GM21717 (cell line): ENCODE measurements at regions not wholly inside any gene's neighbourhood (a gene's known extent, or its start where the extent isn't known, plus 50 kb on each side); places are given as distances from the start of the nearest gene placed in this dataset.
"Not testable (repeated sequence)": the region's sequence is repeated elsewhere in the genome, so short reads cannot be mapped to it uniquely, and the experiment has no call there.

ENCODE experiments used
- ATAC-seq: cut with Tn5 transposase; IDR thresholded peaks from one replicate; pipeline ENCODE4 v1.9.1; 2021; ENCODE audit warnings: mild to moderate bottlenecking, moderate library complexity; ENCODE audit not compliant: unreplicated experiment

GRCh38 chr16:14384745-14385144 is 245.3 kb downstream of the PARN start:
- no peak for ATAC-seq

- ATAC-seq = not testable (repeated sequence)
These were observed 246.2 kb downstream of the PARN start for GRCh38 chr16:14383844-14384243.

DNA sequence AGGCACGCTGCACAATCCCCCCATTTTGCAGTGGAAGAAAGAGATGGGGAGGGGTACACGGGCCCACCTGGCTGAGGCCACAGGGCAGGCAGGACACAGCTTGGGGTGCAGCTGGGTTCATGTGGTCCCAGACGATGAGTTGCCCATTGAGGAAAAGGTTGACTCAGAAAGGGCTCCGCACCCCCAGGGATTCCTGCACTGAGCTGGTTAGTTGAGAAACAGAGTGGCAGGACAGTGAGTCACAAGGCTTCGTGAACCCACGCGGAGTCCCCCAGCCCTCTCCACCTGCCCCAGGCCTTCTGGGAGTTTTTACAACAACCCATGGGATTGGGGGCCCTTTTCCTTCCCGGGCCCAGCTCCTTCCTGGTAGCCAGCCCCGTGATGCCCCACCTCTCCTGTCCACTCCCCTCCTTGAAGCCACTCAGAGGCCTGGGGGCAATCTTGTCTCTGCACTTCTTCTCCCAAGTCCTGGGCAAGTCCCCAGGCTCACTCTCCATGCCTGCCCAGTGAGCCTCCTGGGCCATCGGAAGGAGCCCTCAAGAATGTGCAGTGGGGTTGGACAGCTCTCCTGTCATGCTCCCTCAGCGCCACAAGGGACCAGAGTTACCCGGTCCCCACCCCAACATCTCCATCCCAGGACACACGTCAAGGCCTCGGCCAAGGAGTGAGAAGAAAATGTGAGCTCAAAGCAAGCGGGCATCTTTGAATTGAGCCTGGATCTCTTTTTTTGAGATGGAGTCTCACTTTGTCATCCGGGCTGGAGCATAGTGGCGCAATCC is 251.2 kb downstream of the PARN start:
- ATAC-seq = no peak

- no peak for ATAC-seq
These were observed 251.9 kb downstream of the PARN start for GRCh38 chr16:14378131-14378551.

DNA sequence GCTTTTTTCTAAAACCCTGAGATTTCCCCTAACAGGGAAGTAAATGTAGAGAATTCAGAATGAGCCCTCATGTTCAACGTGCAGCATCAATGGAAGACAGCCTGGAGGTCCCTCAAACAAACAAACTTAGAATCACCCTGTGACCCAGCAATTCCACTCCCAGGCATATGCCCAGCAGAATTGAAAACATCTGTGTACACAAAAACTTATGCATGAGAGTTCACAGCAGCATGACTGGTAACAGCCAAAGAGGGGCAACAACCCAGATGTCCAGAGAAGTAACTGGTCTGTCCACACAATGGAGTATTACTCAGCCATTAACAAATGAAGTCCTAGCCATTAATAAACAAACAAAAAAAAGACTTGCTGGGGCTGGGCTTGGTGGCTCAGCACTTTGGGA is 252.7 kb downstream of the PARN start:
- ATAC-seq = no peak

DNA sequence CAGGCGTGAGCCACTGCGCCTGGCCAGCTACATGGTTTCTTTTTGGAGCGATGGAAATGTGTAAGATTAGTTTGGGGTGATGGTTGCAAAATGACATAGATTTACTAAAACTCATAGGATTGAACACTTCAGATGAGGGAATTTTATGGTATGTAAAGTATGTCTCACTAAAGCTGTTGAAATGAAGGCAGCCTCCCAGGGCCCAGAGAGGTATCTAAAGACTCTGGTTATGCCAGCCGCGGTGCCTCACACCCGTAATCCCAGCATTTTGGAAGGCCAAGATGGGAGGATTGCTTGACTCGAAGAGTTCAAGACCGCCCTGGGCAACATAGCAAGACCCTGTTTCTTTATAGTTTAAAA is 254.9 kb downstream of the PARN start:
- no peak for ATAC-seq

- no peak for ATAC-seq
These were observed 255.5 kb downstream of the PARN start for GRCh38 chr16:14374451-14375131.

DNA sequence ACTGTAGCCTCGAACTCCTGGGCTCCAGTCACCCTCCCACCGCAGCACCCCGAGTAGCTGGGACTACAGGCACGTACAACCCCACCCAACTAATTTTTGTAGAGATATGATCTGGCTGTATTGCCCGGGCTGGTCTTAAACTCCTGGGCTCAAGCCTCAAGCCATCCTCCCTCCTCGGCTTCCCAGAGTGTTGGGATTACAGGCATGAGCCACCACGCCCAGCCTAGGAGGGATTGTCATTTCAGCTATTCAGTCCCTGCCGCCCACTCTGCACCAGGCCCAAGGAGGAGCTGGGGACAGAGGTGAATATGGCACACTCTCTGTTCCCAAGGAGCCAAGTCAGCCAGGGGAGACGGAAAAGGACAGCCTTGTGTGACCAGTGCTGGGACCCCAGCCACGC is 256.2 kb downstream of the PARN start:
- ATAC-seq = no peak

GRCh38 chr16:14373406-14373805 is 256.7 kb downstream of the PARN start:
- no peak for ATAC-seq

- ATAC-seq = no peak
These were observed 257.6 kb downstream of the PARN start for GRCh38 chr16:14372471-14372870.

GRCh38 chr16:14371778-14372431 is 258.2 kb downstream of the PARN start:
- no peak for ATAC-seq

DNA sequence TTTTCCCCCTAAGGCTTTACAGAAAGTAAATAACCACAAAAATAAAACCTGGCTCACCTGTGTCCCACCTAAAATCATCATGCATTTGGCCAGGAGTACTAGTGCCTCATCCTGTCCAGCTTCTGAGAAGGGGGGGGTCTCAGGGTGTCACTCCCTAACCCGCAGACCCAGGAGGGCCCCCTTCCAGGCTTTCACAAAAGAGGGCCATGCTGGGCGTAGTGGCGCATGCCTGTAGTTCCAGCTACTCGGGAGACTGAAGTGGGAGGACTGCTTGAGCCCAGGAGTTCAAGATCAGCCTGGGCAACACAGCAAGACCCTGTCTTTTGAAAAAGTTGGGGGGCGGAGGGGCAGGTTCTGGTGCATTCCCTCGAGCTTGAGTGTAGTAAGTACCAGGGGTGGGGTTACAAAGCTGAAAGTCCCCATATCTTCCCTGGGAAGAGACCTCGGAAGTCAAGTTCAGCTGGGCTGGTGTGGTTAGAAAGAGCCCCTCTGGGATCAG is 259.3 kb downstream of the PARN start:
- no peak for ATAC-seq

GRCh38 chr16:14369734-14370598 is 260.1 kb downstream of the PARN start:
- ATAC-seq = no peak

GRCh38 chr16:14368399-14368798 is 261.7 kb downstream of the PARN start:
- ATAC-seq = no peak

DNA sequence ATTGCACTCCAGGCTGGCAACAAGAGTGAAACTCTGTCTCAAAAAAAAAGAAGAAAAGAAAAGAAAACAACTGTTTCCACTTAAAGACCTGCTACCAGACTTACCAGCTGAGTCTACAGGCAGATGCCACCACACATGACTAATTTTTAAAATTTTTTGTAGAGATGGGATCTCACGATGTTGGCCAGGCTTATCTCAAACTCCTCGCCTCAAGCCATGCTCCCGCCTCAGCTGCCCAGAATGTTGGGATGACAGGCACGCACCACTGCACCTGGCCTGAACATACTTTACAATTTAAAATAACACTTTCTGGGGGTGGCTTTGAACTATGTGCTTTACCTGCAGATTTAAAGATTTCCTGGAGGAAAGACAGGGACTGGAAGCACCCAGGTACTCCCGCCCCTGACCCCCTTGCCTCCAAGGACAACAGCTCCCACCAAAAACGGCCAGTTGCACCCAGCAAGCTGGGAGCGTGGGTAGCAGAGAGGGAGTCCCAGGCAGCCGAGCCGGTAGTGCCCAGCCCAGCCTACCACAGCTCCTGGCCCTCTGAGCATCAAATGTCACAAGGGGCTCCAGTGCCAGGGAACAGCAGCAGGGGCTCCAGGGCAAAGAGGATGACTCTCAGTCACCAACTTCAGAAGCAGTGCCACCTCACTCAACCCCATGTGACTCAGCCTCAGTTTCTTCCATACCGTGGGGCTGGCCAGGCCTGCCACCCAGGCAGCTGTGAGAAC is 262.9 kb downstream of the PARN start:
- no peak for ATAC-seq

DNA sequence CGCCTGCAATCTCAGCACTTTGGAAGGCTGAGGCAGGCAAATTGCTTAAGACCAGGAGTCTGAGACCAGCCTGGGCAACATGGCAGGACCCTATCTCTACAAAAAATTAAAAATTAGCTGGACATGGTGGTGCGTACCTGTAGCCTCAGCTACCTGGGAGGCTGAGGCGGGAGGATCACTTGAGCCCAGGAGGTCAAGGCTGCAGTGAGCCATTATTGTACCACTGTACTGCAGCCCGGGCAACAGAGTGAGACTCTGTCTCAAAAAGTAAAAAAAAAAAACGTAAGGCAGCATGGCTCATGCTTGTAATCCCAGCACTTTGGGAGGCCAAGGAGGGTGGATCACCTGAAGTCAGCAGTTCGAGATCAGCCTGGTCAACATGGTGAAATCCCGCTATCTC is 263.6 kb downstream of the PARN start:
- ATAC-seq = no peak

GRCh38 chr16:14365200-14365851 is 264.7 kb downstream of the PARN start:
- no peak for ATAC-seq

DNA sequence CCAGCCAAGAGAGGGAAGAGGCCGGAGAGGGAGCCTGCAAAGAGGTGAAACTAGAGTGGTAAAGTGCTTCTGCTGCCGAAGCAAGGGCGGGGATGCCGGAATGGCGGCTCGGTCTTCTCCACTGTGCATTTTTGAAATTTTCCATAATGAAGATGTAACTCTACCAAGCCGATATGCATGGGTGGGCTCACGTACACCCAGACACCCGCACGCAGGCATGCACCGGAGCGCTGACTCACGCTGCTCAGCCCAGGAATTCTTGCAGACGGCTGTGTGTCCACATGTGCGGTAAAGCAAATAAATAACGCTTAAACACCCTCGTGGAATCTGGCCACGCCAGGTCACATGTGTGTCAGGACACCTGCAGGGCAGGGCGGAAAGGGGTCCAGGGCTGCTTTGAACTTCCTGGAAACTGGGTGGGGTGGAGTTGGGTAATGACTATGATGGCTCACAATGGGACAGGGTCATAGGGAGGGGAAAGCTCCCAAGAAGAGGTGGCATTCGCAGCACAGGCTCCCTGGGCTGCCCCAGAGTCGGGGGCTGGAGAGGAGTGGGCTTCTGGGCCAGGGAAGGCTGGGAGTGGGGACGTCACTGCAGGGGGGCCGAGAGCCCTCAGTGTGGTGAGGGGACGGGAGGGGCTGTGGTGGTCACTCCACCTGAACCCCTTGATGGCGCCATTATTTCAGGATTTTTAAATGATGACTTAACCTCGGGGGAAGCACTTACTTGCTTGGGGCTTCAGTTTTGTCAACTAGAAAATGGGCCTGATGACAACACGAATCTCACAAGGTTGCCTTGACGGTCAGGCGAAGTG is 265.5 kb downstream of the PARN start:
- no peak for ATAC-seq

- ATAC-seq = no peak
These were observed 266.0 kb downstream of the PARN start for GRCh38 chr16:14364112-14364385.
